Coronary artery (tissue), 2 donors: ENCODE measurements at regions not wholly inside any gene's neighbourhood (a gene's known extent, or its start where the extent isn't known, plus 50 kb on each side); places are given as distances from the start of the nearest gene placed in this dataset.

Experiments
- DNase-seq: peaks from one replicate; pipeline ENCODE4 v3.0.0-alpha.2; 2017; ENCODE audit warnings: low spot score
- H3K27ac ChIP-seq, 2 donors: fragments of 200-600 bp; sonication (generic); one replicate each; pipeline ENCODE4 v1.5.1; 2016 to 2019
- H3K4me3 ChIP-seq: fragments of 200-600 bp; sonication (generic); 2 replicates; pipeline ENCODE4 v1.5.1; 2016; ENCODE audit warnings: mild to moderate bottlenecking, moderate library complexity
- TF ChIP-seq, protein P1 (sequence below): fragments of 200-600 bp; sonication (generic); IDR thresholded peaks from one replicate; pipeline ENCODE4 v1.5.1; 2019; ENCODE audit warnings: antibody characterized with exemption

DNA sequence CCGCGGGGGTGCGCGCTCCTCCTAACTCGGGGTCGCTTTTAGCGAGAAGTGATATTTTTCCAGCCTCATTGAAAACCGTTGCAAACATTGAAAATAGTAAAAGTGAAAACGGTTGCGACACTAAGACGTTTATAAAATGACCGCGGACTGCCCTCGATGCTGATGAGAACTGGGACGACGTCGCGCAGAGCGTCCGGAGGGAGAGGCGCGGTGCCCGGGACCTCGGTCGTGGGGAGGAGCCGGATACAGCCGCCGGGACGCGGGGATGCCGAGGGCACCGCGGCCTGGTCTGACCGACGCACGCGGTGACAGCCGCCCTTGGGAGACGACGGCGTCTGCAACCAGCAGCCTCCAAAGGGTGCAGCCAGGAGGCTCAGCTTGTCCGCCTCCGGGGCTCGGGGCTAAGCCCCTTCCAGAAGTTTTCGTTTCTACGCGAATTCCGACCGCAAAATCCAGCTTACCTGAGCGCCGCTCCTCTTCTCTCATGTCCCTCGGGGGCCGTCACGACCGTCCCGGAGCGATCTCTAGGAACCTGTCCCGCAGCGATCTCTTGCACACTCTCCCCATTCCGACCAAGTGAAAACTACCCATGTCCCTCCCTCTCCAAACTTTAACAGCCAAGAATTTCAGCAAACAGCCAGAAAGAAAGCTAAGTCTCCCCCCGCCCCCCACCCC lies 144.4 kb upstream of the ETS2 start:
- Histone ChIP-seq H3K4me3 (peak overlapping the region; percentile 87), H3K27ac (peak overlapping the region; percentile 68 to 88)
- no peak for DNase-seq
- TF ChIP-seq, protein P1, sequence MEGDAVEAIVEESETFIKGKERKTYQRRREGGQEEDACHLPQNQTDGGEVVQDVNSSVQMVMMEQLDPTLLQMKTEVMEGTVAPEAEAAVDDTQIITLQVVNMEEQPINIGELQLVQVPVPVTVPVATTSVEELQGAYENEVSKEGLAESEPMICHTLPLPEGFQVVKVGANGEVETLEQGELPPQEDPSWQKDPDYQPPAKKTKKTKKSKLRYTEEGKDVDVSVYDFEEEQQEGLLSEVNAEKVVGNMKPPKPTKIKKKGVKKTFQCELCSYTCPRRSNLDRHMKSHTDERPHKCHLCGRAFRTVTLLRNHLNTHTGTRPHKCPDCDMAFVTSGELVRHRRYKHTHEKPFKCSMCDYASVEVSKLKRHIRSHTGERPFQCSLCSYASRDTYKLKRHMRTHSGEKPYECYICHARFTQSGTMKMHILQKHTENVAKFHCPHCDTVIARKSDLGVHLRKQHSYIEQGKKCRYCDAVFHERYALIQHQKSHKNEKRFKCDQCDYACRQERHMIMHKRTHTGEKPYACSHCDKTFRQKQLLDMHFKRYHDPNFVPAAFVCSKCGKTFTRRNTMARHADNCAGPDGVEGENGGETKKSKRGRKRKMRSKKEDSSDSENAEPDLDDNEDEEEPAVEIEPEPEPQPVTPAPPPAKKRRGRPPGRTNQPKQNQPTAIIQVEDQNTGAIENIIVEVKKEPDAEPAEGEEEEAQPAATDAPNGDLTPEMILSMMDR: no peak

DNA sequence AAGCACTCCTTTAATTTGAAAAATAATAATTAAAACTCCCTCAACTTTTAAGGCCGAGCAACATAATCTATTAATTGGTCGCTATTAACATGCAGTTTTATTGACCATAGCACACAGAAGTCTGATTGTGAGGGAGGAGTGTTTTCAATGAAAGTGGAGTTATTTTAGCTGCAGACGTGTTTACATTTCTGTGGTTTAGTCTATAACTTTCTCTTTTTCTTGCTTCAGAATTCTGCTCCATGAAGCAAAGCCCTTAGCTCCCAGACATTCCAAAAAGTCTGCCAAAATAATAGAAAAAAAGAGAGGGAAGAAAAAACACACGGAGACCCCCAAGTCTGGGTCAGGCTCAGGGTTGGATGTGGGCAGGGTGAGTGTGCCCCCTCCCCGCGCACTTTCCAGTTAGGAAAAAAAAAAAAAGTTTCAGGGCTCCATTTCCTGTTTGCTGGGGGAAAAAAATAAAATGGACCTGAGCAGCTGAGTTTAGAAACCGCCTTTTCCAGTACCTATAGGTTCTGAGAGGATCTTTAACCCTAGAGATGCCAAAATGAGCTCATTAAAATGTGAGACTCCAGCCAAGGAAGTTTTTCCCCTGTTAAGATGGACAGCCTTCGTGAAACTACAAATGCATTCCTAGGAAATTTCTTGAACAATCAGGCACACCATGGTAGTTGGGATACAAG lies 143.7 kb upstream of the ETS2 start:
- peak overlapping the region; percentile 87 for H3K4me3 ChIP-seq
- peak overlapping the region; percentile 68 to 88 for H3K27ac ChIP-seq
- DNase-seq: no peak
- TF ChIP-seq, protein P1: no peak

DNA sequence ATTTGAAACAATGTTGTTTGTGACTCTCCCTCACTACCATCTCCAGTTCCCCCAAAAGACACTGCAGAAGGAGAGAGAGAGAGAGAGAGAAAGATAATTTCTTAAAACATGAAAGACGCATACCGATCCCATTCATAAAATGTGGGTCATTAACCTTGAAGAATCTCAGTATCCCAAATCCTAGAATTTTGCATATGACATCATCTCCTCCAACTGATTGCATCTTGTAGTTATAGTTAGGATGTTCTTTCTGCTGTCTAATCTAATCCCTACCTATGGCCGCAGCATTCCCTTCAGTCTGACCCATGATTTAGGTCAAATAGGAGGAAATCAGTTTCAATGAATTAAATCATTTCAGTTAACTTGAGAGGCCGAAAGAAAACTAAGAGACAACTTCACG lies 142.4 kb upstream of the ETS2 start:
- Histone ChIP-seq H3K4me3 (no peak overlapping the region), H3K27ac (no peak overlapping the region)
- TF ChIP-seq, protein P1: no peak
- DNase-seq: no peak

DNA sequence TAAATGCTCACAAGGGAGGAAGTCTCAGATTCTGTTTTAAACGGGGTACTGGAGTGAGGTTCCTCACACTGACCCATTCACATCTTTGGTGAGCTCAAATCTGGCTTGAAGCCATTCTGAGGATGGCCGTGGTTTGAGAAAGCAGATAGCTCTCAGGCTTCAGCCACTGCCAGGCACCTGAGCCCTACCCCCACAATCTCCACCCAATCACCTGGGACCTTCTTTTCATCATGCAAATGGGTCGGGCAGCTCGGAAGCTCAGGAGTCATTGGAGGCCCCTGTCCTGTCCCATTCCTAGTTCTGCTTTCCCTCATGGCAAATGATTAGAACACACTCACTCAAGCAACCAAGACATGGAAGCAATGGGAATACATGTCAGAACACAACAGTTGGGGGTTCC lies 141.4 kb upstream of the ETS2 start:
- TF ChIP-seq, protein P1: no peak
- Histone ChIP-seq H3K4me3 (no peak overlapping the region), H3K27ac (no peak overlapping the region)
- DNase-seq: no peak

DNA sequence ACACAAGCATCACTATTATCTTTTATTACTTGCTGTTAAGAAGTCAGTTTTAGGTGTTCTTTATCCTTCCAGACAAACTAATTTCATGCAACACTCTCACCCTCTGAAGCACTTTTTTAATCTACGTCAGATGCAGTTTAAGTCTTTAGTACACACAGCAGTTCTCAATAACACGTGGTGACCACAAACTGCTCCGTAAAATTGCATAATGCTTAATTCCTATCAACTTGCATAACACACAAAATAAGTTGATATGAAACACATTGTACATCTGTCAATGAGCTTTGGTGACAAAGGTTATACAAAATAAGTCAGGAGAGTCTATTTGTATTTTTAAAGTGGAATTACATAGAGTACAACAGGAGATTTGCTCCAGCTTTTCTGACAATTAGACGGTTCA lies 140.9 kb upstream of the ETS2 start:
- no peak for DNase-seq
- TF ChIP-seq, protein P1: no peak
- Histone ChIP-seq H3K27ac (no peak overlapping the region), H3K4me3 (no peak overlapping the region)

DNA sequence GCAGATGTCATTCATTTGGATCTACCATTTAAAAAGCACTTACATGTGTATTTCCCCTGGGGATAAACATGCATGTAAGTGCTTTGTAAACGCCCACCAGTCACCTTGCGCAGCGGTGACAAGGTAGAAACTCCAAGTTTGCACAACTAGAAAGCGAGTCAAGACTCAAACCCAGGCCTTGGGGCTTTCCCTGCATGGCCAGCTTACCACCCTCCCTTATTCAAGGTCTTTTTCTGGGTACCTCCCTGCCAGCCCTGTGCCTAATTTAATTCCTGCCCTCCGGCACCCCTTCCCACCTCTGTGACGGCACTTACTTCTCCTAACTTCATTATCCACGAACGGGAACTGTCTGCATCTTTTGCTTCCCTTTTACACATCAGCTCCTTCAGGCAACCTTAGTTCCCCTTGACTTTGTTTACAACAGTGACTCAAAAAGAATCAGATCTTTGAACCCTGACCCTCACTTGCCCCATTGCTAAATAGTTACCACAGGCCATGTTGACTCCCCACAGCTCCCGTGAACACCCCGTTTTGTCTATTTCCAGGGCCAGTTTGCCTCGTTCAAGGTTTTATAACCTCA lies 138.3 kb upstream of the ETS2 start:
- Histone ChIP-seq H3K27ac (no peak overlapping the region), H3K4me3 (no peak overlapping the region)
- TF ChIP-seq, protein P1: no peak
- no peak for DNase-seq

DNA sequence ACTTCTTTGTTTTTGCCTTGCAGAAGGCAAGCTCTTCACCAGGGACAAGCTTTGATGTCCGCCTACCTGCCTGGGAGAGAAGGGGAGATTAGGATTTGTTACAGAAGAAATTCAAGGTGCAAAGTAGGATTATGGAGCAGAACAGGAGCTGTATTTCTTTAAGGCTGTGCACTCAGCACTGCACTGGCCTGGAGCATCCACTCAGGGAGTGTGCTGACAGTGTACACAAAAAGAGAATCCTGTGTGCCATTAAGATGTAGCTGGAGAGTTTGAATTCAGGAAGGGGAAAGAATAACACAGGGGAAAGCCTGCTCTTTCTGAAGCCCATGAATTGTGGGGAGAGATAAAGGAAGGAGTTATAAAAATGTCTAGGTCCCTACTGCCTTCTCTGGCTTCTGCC lies 137.7 kb upstream of the ETS2 start:
- Histone ChIP-seq H3K27ac (no peak overlapping the region), H3K4me3 (no peak overlapping the region)
- TF ChIP-seq, protein P1: no peak
- no peak for DNase-seq
